ENCODE measurements at regions not wholly inside any gene's neighbourhood (a gene's known extent, or its start where the extent isn't known, plus 50 kb on each side); places are given as distances from the start of the nearest gene placed in this dataset.

DNA sequence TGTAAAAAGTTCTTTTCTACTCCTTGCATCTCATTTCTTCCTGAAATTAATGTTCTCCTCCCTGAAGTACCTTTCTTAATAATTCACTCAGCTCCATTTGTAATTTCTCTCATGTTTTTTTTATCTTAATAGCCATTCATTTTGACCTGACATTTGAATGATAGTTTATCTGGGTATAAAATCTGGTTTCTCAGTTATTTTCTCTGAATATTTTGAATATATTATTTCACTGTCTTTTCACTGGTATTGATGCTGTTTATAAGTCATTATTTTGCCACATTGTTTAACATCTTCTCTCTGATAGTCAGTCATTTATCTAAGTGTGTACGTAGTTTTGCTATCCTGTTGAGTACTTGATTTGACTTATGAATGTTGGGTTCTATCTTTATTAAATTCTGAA is 68.8 kb upstream of the ARHGAP18 start:
- WGBS, 2 donors: 3 to 48% methylated on average over 1 of the region's 1 CpG
- DNase-seq (ENCODE audit: low spot score in 2 of 2): no peak
- H3K4me3 ChIP-seq (ENCODE audit: low read depth, poor library complexity, severe bottlenecking): no peak overlapping the region
- no peak for TF ChIP-seq POLR2A (IDR thresholded peaks at IDR 0.05)
- TF ChIP-seq, protein P1, sequence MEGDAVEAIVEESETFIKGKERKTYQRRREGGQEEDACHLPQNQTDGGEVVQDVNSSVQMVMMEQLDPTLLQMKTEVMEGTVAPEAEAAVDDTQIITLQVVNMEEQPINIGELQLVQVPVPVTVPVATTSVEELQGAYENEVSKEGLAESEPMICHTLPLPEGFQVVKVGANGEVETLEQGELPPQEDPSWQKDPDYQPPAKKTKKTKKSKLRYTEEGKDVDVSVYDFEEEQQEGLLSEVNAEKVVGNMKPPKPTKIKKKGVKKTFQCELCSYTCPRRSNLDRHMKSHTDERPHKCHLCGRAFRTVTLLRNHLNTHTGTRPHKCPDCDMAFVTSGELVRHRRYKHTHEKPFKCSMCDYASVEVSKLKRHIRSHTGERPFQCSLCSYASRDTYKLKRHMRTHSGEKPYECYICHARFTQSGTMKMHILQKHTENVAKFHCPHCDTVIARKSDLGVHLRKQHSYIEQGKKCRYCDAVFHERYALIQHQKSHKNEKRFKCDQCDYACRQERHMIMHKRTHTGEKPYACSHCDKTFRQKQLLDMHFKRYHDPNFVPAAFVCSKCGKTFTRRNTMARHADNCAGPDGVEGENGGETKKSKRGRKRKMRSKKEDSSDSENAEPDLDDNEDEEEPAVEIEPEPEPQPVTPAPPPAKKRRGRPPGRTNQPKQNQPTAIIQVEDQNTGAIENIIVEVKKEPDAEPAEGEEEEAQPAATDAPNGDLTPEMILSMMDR (IDR thresholded peaks at IDR 0.05): no peak
- intact Hi-C loops (cut with DNase I; ENCODE audit: low total_unique reads): no loop called here

DNA sequence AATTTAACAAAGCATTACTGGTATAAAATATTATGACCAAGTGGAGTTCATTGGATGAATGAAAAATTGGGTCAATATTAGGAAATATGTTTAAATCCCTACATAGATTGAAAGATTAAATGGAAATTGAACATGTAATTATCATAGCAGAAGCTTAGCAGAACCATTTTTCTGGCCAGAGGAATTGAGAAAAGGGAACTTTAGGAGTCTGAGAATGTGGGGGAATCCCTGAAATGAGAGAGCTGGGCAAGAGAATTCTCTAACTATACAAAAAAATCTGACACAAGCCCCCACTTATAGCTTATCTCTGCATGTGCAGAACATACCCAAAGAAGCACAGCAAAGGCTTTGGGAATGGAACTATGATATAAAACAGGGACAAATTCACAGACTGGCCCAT is 67.4 kb upstream of the ARHGAP18 start:
- intact Hi-C loops (cut with DNase I; ENCODE audit: low total_unique reads): no loop called here
- TF ChIP-seq, protein P1 (IDR thresholded peaks at IDR 0.05): no peak
- TF ChIP-seq POLR2A (IDR thresholded peaks at IDR 0.05): no peak
- no peak for DNase-seq (ENCODE audit: low spot score in 2 of 2)
- no peak overlapping the region for H3K4me3 ChIP-seq (ENCODE audit: low read depth, poor library complexity, severe bottlenecking)

DNA sequence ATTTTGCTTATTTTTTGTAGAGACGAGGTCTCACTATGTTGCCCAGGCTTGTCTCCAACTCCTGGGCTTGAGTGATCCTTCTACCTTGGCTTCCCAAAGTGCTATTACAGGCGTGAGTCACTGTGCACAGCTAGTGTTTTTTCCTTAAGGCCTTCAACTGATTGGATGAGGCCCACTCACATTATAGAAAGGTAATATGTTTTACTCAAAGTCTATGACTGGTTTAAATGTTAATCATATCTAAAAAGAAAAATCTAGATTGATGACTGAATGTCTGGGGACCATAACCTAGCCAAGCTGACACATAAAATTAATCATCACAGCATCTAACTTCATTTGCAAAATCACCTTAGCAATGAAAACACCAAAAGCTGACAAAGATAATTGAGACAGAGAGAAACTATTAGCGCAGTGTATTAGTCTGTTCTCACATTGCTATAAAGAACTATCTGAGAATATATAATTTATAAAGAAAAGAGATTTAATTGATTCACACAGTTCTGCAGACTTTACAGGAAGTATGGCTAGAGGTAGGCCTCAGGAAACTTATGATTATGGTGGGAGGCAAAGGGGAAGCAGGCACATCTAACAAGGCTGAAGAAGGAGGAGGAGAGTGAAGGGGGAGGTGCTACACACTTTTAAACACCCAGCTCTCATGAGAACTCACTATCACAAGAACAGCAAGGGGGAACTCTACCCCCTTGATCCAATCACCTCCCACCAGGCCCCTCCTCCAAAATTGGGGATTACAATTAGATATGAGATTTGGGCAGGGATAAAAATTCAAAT is 66.8 kb upstream of the ARHGAP18 start:
- TF ChIP-seq POLR2A (IDR thresholded peaks at IDR 0.05): no peak
- TF ChIP-seq, protein P1 (IDR thresholded peaks at IDR 0.05): no peak
- WGBS, 2 donors: 92 to 94% methylated on average over 3 of the region's 3 CpGs
- no peak overlapping the region for H3K4me3 ChIP-seq (ENCODE audit: low read depth, poor library complexity, severe bottlenecking)
- DNase-seq (ENCODE audit: low spot score in 2 of 2): no peak
- intact Hi-C loops (cut with DNase I; ENCODE audit: low total_unique reads): no loop called here

DNA sequence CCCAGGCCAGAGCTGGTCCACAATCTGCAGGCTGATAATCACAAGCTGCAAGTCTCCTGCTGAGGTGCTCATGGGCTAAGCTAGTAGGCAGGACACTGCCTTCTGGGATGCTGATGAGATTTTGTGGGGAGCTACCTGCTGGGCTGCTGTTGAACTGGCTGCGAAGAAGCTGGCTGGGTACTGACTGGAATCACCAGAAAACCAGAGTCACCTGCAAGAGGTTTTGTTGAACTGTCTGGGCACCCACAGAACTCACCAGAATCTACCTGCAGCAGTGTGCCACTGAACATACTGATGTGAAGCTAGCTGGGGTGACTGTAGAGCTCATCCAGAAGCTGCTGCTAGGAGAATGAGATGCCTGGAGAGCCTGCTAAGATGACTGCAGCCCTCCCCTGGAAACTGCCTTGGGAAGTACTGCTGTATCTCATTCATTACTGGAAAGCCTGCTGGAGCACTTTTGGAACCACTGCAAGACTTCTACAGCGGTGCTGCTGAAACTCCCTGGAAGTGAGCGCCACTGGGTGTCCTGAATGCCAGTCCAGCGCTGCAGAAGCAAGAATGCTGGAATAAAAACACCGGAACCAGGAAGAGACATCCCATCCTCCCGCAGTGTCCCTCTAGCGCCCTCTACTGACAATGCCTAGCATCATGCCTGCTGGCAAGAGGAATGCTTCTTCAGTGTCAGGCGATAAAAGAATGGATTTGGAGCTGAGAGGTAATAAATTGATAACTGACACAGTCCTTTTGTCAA is 64.9 kb upstream of the ARHGAP18 start:
- intact Hi-C loops (cut with DNase I; ENCODE audit: low total_unique reads): no loop called here
- H3K4me3 ChIP-seq (ENCODE audit: low read depth, poor library complexity, severe bottlenecking): no peak overlapping the region
- TF ChIP-seq POLR2A (IDR thresholded peaks at IDR 0.05): no peak
- TF ChIP-seq, protein P1 (IDR thresholded peaks at IDR 0.05): no peak
- 27 to 41% methylated on average over 8 of the region's 8 CpGs for WGBS, 2 donors
- peak; percentile 45 to 89 for DNase-seq (ENCODE audit: low spot score in 2 of 2)

DNA sequence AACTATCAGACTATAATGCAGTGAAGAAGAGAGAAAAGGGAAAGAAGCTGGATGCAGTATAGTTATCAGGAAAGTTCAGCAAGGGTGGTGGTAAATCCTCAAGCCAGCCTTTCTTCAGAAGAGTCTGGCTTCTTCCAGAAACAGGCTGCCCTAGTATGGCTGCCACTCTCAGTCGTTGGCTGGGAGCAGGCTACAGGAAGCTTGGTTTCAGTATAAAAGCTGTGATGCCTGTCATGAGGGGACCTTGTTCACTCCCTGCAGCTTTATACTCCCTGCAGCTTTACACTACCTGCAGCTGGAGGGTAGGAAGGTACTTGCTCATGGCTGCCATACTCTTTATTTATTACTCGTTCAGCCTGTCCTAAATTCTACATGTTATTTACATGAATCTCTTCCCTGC is 63.3 kb upstream of the ARHGAP18 start:
- H3K4me3 ChIP-seq (ENCODE audit: low read depth, poor library complexity, severe bottlenecking): no peak overlapping the region
- intact Hi-C loops (cut with DNase I; ENCODE audit: low total_unique reads): no loop called here
- no peak for TF ChIP-seq POLR2A (IDR thresholded peaks at IDR 0.05)
- TF ChIP-seq, protein P1 (IDR thresholded peaks at IDR 0.05): no peak
- 57 to 65% methylated on average over 2 of the region's 2 CpGs for WGBS, 2 donors
- DNase-seq (ENCODE audit: low spot score in 2 of 2): no peak
